KOPT-K1 (cell line): ENCODE measurements at regions not wholly inside any gene's neighbourhood (a gene's known extent, or its start where the extent isn't known, plus 50 kb on each side); places are given as distances from the start of the nearest gene placed in this dataset.

ENCODE experiments used
- H3K27ac ChIP-seq: fragments of 200-600 bp; sonication (generic); 2 replicates; pipeline ENCODE4 v1.5.1; 2016; ENCODE audit warnings: antibody characterized with exemption, mild to moderate bottlenecking, low read depth, low read length; ENCODE audit not compliant: poor library complexity, severe bottlenecking
- H3K36me3 ChIP-seq: fragments of 200-600 bp; sonication (generic); 2 replicates; pipeline ENCODE4 v1.5.1; 2017; ENCODE audit warnings: antibody characterized with exemption, mild to moderate bottlenecking, low read length, moderate library complexity; ENCODE audit not compliant: insufficient read depth
- H3K9me3 ChIP-seq: fragments of 200-600 bp; sonication (generic); 2 replicates; pipeline ENCODE4 v1.5.1; 2017; ENCODE audit warnings: antibody characterized with exemption, low read length, mild to moderate bottlenecking; ENCODE audit not compliant: insufficient read depth, poor library complexity, severe bottlenecking

DNA sequence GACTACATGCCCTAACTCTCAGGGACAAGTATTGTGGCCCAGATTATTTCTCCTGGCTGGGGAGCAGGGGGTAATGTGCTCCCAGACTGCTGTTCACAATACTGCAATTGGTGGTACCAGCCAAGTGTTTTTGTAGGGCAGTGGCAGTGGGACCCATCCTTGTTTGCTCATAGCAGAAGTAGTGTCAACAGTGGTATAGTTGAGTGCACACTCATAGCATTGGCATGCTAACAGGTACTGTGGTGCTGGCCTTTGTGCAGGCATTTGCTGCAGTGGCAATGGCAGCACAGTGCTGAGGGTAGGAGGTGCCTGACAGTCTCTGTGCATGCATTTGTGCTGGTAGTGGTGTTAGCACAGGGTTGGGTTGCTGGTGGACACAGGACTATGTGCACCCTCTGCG is 995.0 kb downstream of the SH3BGRL start:
- Histone ChIP-seq H3K9me3 (no peaks in the 10 kb centered on the region), H3K36me3 (no peaks in the 10 kb centered on the region), H3K27ac (no peak overlapping the region)

DNA sequence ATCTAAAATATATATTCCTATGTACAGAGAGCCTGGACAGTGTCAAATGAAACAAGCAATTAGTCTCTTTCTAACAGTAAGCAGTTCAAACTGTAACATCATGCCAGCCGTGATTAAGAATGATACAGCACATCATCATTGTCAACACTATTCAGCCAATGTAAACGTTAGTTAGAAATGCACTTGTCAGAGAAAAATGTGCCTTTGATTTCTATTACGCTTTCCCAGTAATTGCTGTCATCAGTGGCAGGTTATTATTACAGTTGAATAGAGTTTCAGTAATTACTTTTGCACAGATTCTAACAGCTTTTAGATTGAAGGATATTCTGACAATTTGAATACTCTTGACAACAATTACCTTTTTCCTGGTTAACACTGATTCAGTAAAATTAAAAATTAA is 1007.1 kb downstream of the SH3BGRL start:
- H3K36me3 ChIP-seq, result no peaks in the 10 kb centered on the region
- H3K9me3 ChIP-seq, result no peaks in the 10 kb centered on the region
- no peak overlapping the region for H3K27ac ChIP-seq

DNA sequence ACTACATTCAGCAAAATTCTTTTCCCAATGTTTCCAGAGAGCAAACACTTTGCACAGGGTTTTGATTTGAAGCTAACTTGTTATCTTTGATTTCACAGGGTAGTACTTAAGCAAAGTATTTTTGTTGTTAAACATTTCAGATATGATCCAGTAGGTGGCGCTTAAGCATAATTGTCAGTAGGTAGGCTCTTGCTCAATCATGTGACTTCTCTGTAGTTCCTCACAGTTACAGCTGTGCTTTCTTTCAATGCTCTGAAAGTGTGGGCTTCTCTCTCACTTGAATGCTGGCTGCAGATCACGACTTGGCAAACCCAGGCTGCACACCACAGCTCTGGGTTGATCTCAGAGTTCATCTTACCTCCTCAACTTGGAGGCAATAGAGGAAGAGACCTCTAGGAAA is 1016.5 kb downstream of the SH3BGRL start:
- Histone ChIP-seq H3K9me3 (no peaks in the 10 kb centered on the region), H3K27ac (no peak overlapping the region), H3K36me3 (no peaks in the 10 kb centered on the region)

DNA sequence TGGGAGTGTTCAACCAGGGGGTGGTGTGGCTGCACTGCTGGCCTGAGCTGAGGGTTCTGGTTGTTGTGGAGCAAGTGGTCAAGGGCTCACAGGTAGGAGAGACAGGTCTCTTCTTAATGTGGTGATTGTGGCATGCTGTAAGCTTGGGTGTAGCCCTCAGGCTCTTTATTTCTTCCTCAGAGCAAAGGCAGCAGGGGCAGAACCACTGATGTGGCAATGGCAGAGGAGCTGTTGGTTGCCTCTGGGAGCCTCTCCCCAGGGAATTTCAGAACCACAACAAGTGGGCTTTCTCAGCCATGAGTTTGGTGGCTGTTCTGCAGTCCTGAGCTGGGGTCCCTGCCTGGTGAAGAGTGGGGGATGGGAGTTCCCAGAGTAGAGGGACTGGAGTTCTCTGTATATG is 1017.2 kb downstream of the SH3BGRL start:
- no peaks in the 10 kb centered on the region for H3K9me3 ChIP-seq
- no peak overlapping the region for H3K27ac ChIP-seq
- no peaks in the 10 kb centered on the region for H3K36me3 ChIP-seq

DNA sequence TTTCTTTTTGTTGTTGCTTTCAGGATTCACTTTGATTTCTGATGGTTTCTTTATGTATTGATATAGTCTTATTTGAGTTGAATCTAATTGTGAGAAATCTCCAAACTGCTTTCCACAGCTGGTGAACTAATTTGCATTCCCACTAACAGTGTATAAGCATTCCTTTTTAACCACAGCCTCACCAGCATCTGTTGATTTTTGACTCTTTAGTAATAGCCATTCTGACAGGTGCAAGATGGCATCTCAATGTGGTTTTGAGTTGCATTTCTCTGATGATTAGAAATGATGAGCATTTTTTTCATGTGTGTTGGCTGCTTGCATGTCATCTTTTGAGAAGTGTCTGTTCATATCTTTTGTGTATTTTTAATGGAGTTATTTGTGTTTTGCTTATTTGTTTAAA is 1023.1 kb downstream of the SH3BGRL start:
- no peaks in the 10 kb centered on the region for H3K36me3 ChIP-seq

DNA sequence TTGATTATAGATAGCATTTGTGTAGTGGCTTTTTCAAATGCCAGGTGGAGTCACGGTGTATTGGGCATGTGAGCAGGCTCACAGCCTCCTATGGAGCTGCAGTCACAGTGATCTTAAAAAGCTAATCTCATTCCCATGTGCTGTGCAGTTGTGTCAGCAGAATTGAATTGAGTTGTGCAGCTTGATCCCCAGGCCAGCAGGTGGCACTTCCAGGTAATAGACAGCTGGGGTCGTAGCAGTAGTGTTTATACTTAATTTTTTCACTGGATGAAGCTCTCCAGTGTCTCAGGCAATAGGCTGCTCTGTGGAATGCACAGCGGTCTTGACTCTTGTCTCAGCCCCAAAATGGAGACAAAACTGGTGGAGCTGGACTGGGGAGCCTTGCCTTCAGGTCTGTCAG is 1028.1 kb downstream of the SH3BGRL start:
- no peaks in the 10 kb centered on the region for H3K36me3 ChIP-seq
- no peak overlapping the region for H3K27ac ChIP-seq
- H3K9me3 ChIP-seq, result no peaks in the 10 kb centered on the region

More for the DNA sequence above, 1023.1 kb downstream of the SH3BGRL start:
- Histone ChIP-seq H3K9me3 (no peaks in the 10 kb centered on the region), H3K27ac (no peak overlapping the region)

DNA sequence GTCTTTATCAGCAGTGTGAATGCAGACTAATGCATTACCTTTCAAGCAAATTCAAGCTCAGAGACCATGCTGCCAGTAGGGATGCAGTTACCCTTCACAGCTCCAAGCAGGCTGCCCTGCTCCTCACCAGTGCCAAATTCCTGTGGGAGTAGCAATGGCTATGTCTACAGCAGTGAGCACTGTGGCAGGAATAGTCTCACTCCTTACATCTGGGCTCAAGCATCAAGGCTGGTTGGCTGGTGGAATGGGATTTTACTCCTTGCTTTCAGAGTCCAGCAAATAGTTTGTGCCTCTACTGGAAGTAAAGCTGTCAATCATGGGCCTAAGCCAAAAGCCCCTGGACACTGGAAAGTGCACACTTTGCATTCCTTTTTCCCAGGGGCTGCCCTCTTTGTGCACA is 1030.8 kb downstream of the SH3BGRL start:
- Histone ChIP-seq H3K36me3 (no peaks in the 10 kb centered on the region), H3K27ac (no peak overlapping the region), H3K9me3 (peaks cover 6% of the 10 kb centered on the region)

DNA sequence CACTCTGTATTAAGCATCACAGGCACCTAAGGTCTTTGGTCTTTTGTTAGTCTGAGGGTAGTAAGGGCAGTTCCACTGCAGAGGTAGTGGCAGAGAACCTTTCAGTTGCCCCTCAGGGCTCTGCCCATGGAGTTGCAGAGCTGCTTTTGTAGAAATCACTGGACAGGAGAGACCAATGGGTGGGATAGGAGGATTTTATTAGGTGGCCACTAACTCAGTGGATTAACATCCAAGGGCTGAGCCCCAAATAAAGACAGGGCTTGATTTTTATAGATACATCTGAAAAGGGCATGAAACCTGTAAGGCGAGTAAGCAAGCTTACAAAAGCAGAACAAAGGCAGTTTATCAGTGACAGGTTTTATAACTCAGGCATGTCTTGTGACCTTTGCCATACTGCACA is 1035.4 kb downstream of the SH3BGRL start:
- H3K9me3 ChIP-seq, result peaks cover 10% of the 10 kb centered on the region
- no peak overlapping the region for H3K27ac ChIP-seq
- no peaks in the 10 kb centered on the region for H3K36me3 ChIP-seq
